ENCODE measurements at regions not wholly inside any gene's neighbourhood (a gene's known extent, or its start where the extent isn't known, plus 50 kb on each side); places are given as distances from the start of the nearest gene placed in this dataset.

DNA sequence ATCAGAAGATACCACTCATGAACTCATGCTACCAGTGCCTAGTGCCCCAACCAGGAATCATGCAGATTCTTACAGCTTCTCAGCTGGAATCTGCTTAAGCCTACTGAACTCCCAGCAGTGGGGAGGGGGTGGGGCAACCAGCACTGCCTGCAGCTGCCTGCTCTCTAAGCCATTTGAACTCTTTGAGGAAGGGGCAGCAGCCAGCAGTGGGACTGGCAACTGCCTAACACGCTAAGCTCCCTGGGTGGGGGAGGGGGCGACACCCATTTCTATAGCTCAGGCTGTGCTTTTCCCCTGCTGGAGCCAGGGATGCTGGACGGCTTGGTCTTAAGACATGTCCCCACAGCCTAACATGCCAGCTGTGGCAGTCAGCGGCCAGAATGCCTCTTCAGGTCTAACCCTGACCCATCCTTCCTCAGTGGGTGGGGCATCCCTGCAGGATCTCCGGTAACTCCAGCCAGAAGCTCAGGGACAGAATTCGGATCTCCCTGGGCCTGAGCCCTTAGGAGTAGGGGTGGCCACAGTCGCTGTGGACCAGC, 889.7 kb downstream of the CDH9 start:
- no peak for TF ChIP-seq CTCF (IDR thresholded peaks at IDR 0.05; ENCODE audit: borderline replicate concordance, insufficient read depth, low read depth, low read length)
- H3K4me3 ChIP-seq (ENCODE audit: low read depth, low read length), result no peak overlapping the region

- no peak overlapping the region for H3K4me3 ChIP-seq (ENCODE audit: low read depth, low read length)
- TF ChIP-seq CTCF (IDR thresholded peaks at IDR 0.05; ENCODE audit: borderline replicate concordance, insufficient read depth, low read depth, low read length), result no peak
These were observed 895.1 kb downstream of the CDH9 start for GRCh38 chr5:26143259-26143658.

GRCh38 chr5:26121338-26121737, 917.0 kb downstream of the CDH9 start:
- no peak for TF ChIP-seq CTCF (IDR thresholded peaks at IDR 0.05; ENCODE audit: borderline replicate concordance, insufficient read depth, low read depth, low read length)
- no peak overlapping the region for H3K4me3 ChIP-seq (ENCODE audit: low read depth, low read length)

DNA sequence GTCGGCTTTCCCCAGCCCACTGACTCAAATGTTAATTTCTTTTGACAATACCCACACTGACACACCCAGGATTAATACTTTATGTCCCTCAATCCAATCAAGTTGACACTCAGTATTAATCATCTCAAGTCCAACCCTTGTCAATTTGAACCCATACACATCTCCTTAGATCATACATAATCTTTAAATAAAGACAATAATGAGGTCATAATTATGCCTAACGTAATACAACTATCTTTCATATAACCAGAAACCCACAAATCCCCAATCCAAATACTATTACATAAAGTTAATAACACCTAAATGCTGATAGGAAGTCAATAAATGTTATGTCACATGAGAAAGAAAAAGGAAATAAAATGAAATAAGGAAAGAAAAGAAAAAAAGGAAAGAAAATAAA, 934.2 kb downstream of the CDH9 start:
- TF ChIP-seq CTCF (IDR thresholded peaks at IDR 0.05; ENCODE audit: borderline replicate concordance, insufficient read depth, low read depth, low read length), result no peak
- H3K4me3 ChIP-seq (ENCODE audit: low read depth, low read length), result no peak overlapping the region

DNA sequence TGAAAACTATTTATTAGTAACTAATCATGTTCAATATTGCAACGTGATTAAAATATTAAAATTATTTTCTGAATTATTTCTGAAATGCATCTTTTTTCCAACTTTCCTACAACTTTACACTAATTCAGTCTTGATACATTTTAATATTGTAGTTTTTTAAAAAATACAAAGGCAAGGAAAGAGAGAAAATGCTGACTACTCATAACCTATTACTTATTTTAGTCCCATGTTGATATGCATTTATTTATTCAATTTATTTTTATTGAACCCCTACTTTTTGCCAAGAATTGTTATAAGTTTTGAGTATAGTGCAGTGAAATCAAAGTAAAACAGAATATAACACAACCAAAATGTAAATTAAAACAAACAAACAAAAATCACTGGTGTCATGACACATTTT, 978.2 kb downstream of the CDH9 start:
- no peak overlapping the region for H3K4me3 ChIP-seq (ENCODE audit: low read depth, low read length)
- TF ChIP-seq CTCF (IDR thresholded peaks at IDR 0.05; ENCODE audit: borderline replicate concordance, insufficient read depth, low read depth, low read length), result no peak

DNA sequence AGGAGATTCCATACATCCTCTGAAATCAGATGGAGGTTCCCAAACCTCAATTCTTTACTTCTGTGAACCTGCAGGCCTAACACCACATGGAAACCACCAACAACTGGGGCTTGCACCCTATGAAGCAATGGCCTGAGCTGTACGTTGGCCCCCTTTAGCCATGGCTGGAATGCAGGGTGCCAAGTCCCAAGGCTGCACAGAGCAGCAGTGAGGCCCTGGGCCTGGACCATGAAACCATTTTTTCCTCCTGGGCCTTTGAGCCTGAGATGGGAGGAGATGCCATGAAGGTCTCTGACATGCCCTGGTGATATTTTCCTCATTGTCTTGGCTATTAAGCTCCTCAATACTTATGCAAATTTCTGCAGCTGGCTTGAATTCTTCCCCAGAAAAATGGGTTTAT, 983.8 kb downstream of the CDH9 start:
- H3K4me3 ChIP-seq (ENCODE audit: low read depth, low read length), result no peak overlapping the region
- no peak for TF ChIP-seq CTCF (IDR thresholded peaks at IDR 0.05; ENCODE audit: borderline replicate concordance, insufficient read depth, low read depth, low read length)

GRCh38 chr5:26034813-26035212, 1003.6 kb downstream of the CDH9 start:
- no peak overlapping the region for H3K4me3 ChIP-seq (ENCODE audit: low read depth, low read length)
- no peak for TF ChIP-seq CTCF (IDR thresholded peaks at IDR 0.05; ENCODE audit: borderline replicate concordance, insufficient read depth, low read depth, low read length)
